ENCODE measurements at regions not wholly inside any gene's neighbourhood (a gene's known extent, or its start where the extent isn't known, plus 50 kb on each side); places are given as distances from the start of the nearest gene placed in this dataset.

GRCh38 chr16:82361885-82362284 lies 191.9 kb upstream of the MPHOSPH6 start:
- Histone ChIP-seq H3K4me2 (no peak overlapping the region), H3K9ac (no peak overlapping the region), H3K36me3 (no peaks in the 10 kb centered on the region), H3K9me3 (ENCODE audit: low read depth) (no peaks in the 10 kb centered on the region), H3K4me3 (no peak overlapping the region), H3K27ac (no peak overlapping the region), H4K20me1 (ENCODE audit: low read depth) (no peaks in the 10 kb centered on the region), H3K27me3 (no peaks in the 10 kb centered on the region), H2AFZ (replicated peaks) (no peak overlapping the region), H3K79me2 (ENCODE audit: low read depth) (no peaks in the 10 kb centered on the region), H3F3A (ENCODE audit: low read depth) (no peaks in the 10 kb centered on the region), H3K4me1 (no peaks in the 10 kb centered on the region)
- Mint-ChIP-seq H3K4me1 (no peaks in the 10 kb centered on the region), H3K27me3 (ENCODE audit: insufficient read depth, low read depth) (no peaks in the 10 kb centered on the region), H3K9me3 (no peaks in the 10 kb centered on the region), H3K36me3 (no peaks in the 10 kb centered on the region), H3K4me3 (no peak overlapping the region), H3K27ac (no peak overlapping the region)
- TF ChIP-seq EZH2 (IDR thresholded peaks at IDR 0.05) (no peak), CTCF (IDR thresholded peaks at IDR 0.05) (no peak), EZH2phosphoT487 (IDR thresholded peaks at IDR 0.05) (no peak)
- DNase-seq (ENCODE audit: low spot score): no peak

GRCh38 chr16:82360024-82360783 lies 190.2 kb upstream of the MPHOSPH6 start:
- H3K9ac ChIP-seq: no peak overlapping the region
- Mint-ChIP-seq H3K4me1 (no peaks in the 10 kb centered on the region), H3K27ac (no peak overlapping the region), H3K4me3 (no peak overlapping the region), H3K9me3 (no peaks in the 10 kb centered on the region), H3K27me3 (ENCODE audit: insufficient read depth, low read depth) (no peaks in the 10 kb centered on the region), H3K36me3 (no peaks in the 10 kb centered on the region)
- H3K4me3 ChIP-seq: no peak overlapping the region
- no peaks in the 10 kb centered on the region for H3K36me3 ChIP-seq
- no peak overlapping the region for H2AFZ ChIP-seq (replicated peaks)
- H3K4me1 ChIP-seq: no peaks in the 10 kb centered on the region
- no peak overlapping the region for H3K27ac ChIP-seq
- no peak overlapping the region for H3K4me2 ChIP-seq
- TF ChIP-seq CTCF (IDR thresholded peaks at IDR 0.05) (no peak), EZH2 (IDR thresholded peaks at IDR 0.05) (no peak), EZH2phosphoT487 (IDR thresholded peaks at IDR 0.05) (no peak)
- no peaks in the 10 kb centered on the region for H3F3A ChIP-seq (ENCODE audit: low read depth)
- no peaks in the 10 kb centered on the region for H3K9me3 ChIP-seq (ENCODE audit: low read depth)
- no peaks in the 10 kb centered on the region for H3K27me3 ChIP-seq
- H4K20me1 ChIP-seq (ENCODE audit: low read depth): no peaks in the 10 kb centered on the region
- no peak for DNase-seq (ENCODE audit: low spot score)
- H3K79me2 ChIP-seq (ENCODE audit: low read depth): no peaks in the 10 kb centered on the region

- TF ChIP-seq CTCF (IDR thresholded peaks at IDR 0.05) (no peak), EZH2 (IDR thresholded peaks at IDR 0.05) (no peak), EZH2phosphoT487 (IDR thresholded peaks at IDR 0.05) (no peak)
- Histone ChIP-seq H4K20me1 (ENCODE audit: low read depth) (no peaks in the 10 kb centered on the region), H2AFZ (replicated peaks) (no peak overlapping the region), H3K4me1 (no peaks in the 10 kb centered on the region), H3K27me3 (no peaks in the 10 kb centered on the region), H3K27ac (no peak overlapping the region), H3K36me3 (no peaks in the 10 kb centered on the region), H3K9ac (no peak overlapping the region), H3F3A (ENCODE audit: low read depth) (no peaks in the 10 kb centered on the region), H3K4me2 (no peak overlapping the region), H3K4me3 (no peak overlapping the region), H3K9me3 (ENCODE audit: low read depth) (no peaks in the 10 kb centered on the region), H3K79me2 (ENCODE audit: low read depth) (no peaks in the 10 kb centered on the region)
- DNase-seq (ENCODE audit: low spot score): no peak
- Mint-ChIP-seq H3K4me1 (no peaks in the 10 kb centered on the region), H3K27me3 (ENCODE audit: insufficient read depth, low read depth) (peaks cover 2% of the 10 kb centered on the region), H3K36me3 (no peaks in the 10 kb centered on the region), H3K27ac (no peak overlapping the region), H3K4me3 (no peak overlapping the region), H3K9me3 (no peaks in the 10 kb centered on the region)
Observed at GRCh38 chr16:82358606-82359221, 188.7 kb upstream of the MPHOSPH6 start.

Measured in neural progenitor cell (in vitro differentiated cells).